ENCODE measurements at regions not wholly inside any gene's neighbourhood (a gene's known extent, or its start where the extent isn't known, plus 50 kb on each side); places are given as distances from the start of the nearest gene placed in this dataset.
"Not testable (repeated sequence)": the region's sequence is repeated elsewhere in the genome, so short reads cannot be mapped to it uniquely, and the experiment has no call there.

DNA sequence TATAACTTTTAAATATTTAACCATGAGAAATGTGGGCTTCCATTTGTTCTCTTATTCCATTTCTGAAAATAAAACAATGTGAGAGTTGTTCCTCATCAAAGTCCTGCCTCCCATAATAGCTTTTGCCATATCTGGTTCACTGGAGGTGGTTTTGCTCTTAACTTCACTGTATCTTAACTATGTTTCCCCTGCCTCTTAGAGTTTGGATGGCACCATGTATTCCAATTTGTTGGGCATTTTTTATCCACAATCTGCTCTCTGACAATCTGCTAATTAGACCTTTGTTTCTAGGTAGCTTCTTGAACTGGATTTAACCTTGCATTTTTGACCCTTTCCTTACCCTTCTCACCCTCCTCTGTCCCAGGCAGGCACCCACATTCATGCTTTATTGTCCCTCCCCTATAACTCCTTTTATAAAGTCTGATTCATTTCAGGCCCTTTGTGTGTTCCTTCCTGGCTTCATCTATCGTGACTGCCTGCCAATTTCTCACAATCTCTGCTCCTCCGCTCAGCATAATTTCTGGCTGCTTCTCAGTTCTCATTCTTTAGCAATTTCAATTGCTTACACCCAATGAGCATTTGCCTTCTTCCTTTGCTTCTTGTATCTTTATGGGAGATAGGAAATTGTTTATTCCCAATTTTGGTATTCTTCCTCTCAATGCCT, 144.2 kb upstream of the ARHGEF26 start:
- TF ChIP-seq, protein P1, sequence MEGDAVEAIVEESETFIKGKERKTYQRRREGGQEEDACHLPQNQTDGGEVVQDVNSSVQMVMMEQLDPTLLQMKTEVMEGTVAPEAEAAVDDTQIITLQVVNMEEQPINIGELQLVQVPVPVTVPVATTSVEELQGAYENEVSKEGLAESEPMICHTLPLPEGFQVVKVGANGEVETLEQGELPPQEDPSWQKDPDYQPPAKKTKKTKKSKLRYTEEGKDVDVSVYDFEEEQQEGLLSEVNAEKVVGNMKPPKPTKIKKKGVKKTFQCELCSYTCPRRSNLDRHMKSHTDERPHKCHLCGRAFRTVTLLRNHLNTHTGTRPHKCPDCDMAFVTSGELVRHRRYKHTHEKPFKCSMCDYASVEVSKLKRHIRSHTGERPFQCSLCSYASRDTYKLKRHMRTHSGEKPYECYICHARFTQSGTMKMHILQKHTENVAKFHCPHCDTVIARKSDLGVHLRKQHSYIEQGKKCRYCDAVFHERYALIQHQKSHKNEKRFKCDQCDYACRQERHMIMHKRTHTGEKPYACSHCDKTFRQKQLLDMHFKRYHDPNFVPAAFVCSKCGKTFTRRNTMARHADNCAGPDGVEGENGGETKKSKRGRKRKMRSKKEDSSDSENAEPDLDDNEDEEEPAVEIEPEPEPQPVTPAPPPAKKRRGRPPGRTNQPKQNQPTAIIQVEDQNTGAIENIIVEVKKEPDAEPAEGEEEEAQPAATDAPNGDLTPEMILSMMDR (IDR thresholded peaks at IDR 0.05; ENCODE audit: borderline replicate concordance, insufficient read depth, low read depth, low read length), result no peak
- no peak overlapping the region for H3K4me3 ChIP-seq (ENCODE audit: low read depth, low read length)

DNA sequence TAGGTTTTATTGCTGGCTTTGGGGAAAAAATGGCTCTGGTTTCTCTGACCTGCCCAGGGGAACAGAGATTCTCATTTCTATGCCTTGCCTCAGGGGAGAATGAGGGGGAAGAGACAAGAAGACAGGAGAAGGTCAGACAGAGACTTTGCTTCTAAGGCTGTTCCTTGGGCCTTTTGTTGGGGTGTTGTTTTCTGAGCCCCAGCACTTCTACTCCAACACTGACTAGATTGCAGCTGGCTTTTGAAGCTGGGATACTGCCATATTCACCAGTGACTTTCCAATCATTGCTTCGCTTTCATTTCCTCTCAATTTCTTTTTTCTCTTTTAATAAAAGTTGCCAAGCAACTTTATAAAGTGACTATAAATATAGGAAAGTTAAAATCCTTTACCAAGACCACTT, 143.2 kb upstream of the ARHGEF26 start:
- H3K4me3 ChIP-seq (ENCODE audit: low read depth, low read length), result no peak overlapping the region
- TF ChIP-seq, protein P1 (IDR thresholded peaks at IDR 0.05; ENCODE audit: borderline replicate concordance, insufficient read depth, low read depth, low read length), result no peak

DNA sequence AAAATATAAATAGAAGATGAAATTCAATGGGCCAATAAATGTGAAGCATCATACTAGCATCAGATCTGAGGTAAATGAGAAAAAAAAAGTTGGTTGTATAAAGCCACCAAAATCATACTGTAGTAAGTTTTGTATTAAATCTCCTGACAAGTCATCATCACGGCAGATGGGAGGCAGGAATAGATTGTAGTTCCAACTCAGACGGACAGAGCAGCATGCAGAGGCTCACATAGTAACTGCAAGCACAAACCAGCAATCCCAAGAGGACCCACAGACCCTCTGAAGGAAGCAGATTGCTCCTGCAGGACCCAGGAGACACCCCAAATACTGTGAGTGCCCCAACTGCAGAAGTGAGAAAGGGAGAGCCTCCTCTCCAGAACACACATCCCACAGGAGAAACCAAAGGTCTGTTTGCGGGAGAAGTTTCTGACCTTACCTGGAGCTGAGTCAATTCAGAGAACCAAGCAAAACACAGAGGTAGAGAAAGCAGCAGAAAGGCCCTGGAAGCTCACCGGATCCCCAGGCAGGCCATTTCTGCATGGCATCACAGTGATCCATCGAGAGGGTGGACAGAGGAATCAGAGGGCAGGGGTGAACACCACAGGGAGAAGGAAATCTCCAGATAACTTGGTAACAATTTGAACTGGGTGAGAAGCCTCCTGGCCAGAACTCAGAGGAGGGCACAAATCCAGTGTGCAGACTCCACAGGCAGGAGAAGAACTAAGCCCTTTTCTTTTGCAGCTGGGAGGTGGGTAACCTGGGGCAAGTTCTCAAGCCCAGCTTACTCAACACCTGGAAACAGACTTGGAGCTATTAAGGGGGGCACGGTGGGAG, 141.6 kb upstream of the ARHGEF26 start:
- TF ChIP-seq, protein P1 (IDR thresholded peaks at IDR 0.05; ENCODE audit: borderline replicate concordance, insufficient read depth, low read depth, low read length), result no peak
- no peak overlapping the region for H3K4me3 ChIP-seq (ENCODE audit: low read depth, low read length)

DNA sequence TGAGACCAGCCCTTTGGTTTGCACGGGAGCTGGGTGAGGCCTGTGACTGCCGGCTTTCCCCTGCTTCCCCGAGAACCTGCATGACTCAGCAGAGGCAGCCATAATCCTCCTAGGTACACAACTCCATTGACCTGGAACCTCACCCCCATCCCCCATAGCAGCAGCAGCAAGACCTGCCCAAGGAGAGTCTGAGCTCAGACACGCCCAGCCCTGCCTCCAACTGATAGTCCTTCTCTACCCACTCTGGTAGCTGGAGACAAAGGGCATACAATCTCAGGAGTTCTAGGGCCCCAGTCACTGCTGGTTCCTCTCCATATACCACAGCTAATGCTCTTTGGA, 141.0 kb upstream of the ARHGEF26 start:
- TF ChIP-seq, protein P1 (IDR thresholded peaks at IDR 0.05; ENCODE audit: borderline replicate concordance, insufficient read depth, low read depth, low read length), result no peak
- no peak overlapping the region for H3K4me3 ChIP-seq (ENCODE audit: low read depth, low read length)

DNA sequence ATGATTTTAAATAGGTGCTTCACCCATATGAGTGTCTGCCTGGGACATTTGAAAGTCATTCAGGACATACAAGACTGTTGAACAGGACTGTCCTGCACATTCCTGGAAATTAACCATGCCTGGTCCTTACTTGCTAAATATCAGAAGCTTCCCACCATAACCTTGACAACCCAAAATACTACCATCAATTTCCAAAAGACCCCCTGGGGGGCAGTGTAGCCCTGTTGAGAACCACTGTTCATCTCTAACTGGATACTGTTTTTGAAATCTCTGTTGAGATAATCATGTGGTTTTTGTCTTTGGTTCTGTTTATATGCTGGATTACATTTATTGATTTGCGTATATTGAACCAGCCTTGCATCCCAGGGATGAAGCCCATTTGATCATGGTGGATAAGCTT, 123.8 kb upstream of the ARHGEF26 start:
- H3K4me3 ChIP-seq (ENCODE audit: low read depth, low read length), result not testable (repeated sequence)
- TF ChIP-seq, protein P1 (IDR thresholded peaks at IDR 0.05; ENCODE audit: borderline replicate concordance, insufficient read depth, low read depth, low read length), result 0 out of 2 replicates have a peak, but pooled peaks have one; percentile 11

DNA sequence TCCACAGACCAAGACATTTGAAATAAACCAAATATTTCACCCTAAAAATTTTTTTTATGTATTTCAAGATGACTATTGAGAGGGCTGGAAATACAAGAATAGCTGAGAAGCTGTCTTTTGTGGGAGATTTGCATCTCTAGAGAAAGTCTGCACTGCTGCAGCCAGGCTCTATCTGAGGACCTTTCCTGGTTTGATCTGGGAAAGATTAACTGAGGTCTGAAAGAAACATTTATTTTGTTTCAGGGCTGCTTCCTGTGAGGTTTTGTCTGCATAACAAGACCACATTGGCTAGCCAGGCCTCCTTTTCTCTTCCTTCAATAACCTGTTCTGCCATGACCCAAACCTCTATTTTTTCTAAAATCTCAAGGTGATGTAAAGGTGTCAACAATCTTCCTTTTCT, 117.5 kb upstream of the ARHGEF26 start:
- no peak overlapping the region for H3K4me3 ChIP-seq (ENCODE audit: low read depth, low read length)
- TF ChIP-seq, protein P1 (IDR thresholded peaks at IDR 0.05; ENCODE audit: borderline replicate concordance, insufficient read depth, low read depth, low read length), result no peak

DNA sequence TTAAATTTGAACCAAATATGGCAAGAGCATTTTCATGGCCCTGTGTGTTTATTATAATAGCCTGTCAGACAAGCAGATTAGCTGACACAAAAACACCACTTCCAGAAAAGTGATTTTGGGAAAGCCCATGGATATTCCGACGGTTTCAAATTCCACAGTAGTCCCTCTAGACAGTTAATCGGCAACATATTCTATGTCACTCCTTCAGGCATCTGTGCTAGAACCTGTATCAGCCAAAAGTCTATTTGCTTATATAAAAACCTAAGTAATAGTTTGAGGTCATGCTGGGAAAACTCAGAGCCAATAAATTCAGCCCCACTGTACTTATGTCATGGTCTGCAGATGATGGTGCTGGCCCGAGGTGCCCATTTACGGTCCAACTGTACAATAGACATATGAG, 110.2 kb upstream of the ARHGEF26 start:
- H3K4me3 ChIP-seq (ENCODE audit: low read depth, low read length), result no peak overlapping the region
- TF ChIP-seq, protein P1 (IDR thresholded peaks at IDR 0.05; ENCODE audit: borderline replicate concordance, insufficient read depth, low read depth, low read length), result no peak

All from GM12875 (cell line).